Globus pallidus (tissue), 1 donor: ENCODE measurements at regions not wholly inside any gene's neighbourhood (a gene's known extent, or its start where the extent isn't known, plus 50 kb on each side); places are given as distances from the start of the nearest gene placed in this dataset.
"Not testable (repeated sequence)": the region's sequence is repeated elsewhere in the genome, so short reads cannot be mapped to it uniquely, and the experiment has no call there.

Experiments
- DNase-seq: peaks from one replicate; pipeline ENCODE4 v3.0.0-alpha.2; 2015; ENCODE audit warnings: low spot score

DNA sequence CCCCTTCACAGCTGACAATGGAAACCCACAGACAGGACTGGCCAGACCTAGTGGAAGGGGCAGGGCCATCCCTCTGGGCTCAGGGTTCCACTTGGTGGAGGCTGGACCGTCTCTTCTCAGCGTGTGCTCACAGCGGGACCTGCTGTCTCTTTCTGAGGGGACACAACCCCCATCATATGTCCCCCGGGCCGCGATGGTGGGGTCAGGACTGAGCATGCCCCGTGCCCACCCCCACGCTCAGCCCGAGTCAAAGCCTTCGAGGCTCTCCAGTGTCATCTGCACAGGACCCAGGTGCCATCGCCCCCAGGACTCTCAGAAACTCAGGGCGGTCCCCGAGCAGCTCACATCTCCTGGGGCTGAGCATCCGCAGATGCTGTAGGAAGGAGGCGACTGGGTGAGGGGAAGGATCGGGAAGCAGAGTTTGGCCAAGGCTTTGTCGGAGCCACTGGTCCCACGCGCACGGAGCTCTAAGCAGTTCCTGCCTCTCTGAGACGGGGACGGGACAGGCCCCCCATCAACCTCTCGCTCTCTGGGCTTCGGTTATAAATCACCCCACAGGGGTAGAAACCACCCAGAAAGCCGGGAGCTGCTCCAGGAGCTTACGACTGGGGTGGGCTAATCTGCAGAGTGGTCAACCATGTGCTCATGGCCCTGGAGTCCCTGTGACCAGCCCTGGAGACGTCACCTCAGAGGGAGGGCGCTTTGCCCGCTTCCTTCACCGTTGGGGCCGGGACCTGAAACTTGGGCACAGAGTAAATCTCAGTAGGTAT, 183.4 kb upstream of the SULF2 start:
- DNase-seq, result no peak

DNA sequence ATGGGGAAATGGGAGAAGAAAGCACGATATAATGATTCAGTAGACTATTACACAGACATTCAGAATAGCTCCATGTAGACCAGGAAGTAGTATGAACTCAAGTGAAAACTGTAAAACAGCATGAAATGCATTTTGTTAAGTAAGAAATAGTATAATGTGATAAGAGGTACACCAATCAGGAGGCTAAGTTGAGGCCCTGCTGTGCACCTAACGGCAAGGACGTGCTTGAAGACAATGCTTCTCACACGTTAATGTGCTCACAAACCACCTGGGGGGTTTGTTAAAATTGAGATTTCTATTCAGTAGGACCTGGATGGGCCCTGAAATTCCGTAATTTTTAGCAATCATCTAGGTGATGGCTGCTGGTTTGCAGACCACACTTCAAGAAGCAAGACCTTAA, 178.9 kb upstream of the SULF2 start:
- no peak for DNase-seq

DNA sequence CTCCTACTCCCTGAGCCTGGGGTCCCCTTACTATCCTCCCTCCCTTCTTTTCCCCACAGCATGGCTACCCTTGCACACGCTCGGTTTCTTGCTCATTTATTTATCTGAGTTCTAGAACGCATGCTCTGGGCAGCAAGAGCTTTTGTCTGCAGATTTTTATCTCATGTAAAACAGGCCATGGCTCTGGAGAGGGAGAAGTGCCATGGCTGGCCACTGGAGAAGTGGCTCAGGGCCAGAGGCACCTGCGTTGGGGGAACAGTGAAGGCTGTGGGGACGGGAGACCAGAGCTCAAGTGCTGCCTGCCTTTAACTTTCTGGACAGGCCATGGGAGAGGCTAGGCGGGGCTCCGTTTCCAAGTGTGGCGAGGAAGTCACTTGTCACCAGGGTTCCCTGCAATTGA, 177.7 kb upstream of the SULF2 start:
- no peak for DNase-seq

DNA sequence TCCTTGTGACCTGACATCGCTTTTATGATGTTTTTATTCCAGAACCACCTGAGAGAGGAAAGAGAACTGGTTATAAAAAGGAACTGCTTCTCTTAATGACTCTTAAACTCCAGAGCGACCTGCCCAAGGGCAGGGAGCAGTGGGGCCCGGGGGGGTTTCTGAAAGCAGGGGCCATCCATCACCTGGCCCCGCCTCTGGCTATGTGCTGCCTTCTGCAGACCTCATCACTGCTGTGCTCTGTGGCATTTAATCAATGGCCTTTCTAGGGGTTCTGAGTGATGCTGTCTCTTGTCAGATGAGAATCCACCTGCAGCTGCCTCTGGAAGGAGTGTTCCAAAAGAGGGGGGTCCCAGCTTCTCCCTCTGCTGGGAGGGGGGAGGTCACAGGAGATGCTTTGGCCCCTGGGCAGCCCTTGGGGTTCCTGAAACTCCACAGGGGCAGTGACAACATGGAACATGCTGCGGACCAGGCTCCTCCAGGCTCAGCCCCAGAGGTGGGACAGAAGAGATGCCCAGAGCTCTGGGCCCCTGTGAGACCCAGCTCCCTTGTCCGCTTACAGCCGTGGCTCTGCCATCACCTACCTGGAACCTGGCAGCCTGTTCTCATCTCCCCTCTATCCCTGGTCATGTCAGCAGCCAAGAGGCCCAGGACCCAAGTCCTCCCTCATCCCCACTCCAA, 177.1 kb upstream of the SULF2 start:
- no peak for DNase-seq

DNA sequence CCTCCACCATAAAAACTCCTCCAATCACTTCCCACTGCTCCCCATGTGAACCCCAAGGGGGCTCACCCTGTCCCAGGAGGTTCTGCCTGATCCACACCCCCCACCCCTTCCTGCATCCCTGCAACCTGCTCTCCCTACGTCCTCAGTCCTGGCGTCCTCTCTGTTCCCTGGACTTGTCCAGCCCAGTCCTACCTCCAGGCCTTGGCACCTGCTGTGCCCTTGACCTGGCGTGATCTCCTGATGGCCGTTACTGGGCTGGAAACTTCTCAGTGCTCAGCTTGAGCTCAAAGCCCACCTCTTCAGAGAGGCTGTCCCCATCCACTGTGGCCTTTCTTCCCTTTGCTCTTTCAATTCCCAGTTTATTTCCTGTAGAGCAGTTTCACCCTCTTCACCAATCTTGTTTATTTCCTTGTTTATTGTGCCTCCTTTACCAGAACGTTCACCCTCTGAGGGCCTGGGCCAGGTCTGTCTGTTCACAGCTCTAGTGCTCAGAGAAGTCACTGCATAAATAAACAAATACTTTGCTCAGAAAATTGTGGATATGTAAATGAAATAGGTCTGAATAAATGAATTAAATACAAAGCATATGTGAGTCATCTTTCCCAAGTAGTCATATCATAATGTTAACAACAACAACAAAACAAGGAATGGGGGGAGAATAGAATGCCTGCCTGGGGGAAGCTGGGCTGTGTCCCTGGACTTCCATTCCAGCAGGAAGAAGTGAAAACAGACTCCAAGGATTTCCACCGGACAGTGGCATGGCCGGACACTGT, 175.7 kb upstream of the SULF2 start:
- no peak for DNase-seq

DNA sequence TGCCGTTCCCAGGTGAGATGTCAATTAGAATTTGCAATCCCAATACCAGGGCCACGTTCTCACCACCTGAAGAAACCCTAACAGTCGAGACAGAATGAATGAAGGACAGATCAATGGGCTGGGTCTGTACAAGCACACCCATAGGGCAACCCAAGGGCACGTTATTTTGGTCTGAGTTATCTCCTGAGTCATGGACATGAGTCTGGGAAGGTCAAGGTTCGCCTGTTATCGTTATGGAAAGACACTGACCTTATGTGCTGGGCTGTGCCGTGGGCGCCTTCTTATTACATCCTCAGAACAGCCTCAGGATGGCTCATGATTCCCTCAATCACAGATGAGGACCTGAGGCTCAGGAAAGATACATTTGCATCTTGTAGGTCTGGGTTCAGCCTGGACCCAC, 175.0 kb upstream of the SULF2 start:
- DNase-seq, result no peak

DNA sequence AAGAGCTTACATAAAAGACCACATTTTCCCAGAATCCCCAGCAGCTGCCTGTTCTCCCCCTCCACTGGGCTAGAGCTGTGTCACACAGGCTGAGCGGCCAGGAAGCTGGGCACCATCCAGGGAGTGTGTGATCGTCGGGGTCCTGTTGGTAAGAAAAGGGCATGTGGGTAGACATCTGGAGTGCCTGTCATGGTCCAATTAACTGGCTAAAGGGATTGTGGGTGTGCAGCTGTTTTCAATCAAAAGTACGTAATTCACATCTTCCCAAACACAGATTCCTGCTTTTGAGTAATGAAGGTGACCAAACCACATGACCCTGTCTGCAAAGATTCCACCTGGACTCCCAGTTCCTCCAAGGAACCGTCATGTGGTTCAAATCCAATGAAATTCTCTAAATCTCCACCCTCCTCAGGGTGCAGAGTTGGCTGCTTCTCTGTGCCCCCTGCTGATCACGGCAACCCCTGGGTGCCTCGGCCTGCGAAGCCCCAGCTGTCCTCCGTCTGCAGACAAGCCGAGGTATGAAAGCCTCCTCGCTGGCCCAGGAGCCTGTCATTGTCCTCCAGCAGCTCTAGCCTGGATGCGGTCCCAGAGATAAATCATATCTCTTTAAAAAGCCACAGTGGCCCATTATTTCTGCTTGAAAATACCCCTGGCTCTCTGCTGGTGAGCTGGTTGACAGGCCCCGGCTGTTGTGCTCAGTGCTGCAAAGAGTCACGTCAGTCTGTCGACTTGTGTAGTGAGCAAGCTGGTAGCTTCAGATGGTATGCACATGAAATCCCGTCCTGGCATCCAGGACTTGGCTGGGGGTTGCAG, 172.9 kb upstream of the SULF2 start:
- not testable (repeated sequence) for DNase-seq

DNA sequence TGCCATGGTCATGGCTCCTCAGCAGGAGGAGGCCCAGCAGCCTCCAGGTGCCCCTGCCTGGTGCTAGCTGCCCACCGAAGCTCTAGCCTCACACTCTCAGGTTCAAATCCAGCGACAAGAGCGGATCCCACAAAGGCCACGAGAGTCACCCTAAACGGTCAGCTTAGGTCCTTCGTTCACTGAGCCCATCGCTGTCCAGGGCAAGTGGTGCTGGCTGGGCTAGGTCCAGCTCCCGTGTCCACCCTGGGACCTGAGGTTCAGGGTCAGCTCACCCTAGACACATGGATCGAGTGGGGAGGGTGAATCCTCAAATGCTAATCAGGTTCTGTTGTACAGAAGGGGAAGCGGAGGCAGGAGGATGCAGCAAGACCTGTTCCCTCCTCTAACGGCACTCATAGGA, 171.9 kb upstream of the SULF2 start:
- DNase-seq, result no peak

DNA sequence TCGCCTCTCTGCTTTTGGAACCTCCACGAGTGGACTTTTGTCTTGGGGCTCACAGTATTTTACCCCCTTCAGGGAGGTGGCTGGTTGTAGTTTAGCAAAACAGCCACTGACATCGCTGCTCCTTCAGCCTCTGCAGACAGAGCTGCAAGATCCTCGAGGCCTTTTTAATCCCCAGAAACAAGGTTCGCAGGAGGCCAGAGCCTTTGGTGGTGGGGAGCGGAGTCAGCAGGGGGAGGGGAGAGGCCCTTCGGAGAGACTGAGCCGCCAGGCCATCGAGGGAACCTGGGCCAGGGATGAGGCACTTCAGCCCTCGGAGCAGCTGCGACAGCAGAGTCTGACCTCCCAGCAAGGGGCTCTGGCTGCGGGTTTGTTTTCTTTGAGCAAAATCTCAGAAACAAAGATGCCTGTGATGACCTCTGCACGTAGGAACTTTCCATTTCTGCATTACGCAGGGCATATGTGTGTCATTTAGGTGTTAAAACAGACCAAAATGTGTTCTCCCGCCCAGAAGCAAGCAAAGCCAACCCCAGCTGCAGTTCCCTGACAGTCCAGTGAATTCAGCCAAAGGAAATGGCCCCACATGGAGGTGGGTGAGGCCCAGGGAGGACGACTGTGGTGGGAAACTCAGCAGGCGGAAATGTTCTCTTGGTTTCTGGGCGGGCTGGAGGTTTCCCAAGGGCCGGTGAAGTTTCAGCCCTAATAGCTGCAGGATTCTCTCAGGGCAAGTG, 171.2 kb upstream of the SULF2 start:
- DNase-seq, result no peak

DNA sequence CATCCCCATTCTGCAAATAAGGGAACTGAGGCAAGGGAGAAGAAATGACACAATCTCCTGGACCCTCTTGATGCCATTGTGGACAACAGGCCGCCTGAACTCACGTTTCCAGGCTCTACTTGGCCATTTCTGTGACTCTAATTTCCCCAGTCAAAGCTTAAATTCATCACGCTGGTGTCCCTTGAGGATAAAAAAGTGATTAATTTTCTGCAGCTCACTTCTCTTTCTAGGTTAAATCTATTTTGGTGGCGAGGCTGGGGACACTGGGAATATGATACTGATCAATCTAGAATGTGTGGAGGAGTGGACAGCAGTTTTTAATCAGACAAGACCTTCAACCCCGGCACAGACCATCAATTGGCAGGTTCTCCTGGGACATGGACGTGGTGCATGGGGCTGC, 168.2 kb upstream of the SULF2 start:
- DNase-seq, result no peak

DNA sequence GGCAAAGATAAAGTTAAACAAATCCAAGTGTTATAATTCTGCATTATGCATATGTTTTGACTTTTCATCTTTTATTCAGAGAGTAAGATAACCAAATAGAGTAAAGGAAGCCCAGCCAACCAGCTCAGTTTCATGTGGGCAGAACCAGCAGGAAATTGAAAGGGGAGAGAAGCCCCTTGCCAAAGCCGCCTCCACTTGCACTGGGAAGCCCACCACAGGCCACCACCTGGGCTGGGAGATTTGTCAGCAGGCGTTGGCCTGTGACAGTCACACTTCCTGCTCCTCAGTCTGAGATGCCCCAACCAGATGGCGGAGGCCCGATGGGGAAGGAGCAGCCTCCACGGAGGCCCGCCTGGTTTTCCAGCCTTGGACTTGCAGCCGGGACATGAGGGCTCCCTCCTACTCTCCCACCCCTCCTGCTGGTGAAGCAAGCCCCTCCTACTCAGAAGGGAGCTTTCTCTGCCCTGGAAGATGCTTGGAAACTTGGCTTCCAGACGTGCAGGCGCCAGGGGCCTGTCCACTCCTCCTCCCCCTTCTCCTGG, 166.8 kb upstream of the SULF2 start:
- no peak for DNase-seq

DNA sequence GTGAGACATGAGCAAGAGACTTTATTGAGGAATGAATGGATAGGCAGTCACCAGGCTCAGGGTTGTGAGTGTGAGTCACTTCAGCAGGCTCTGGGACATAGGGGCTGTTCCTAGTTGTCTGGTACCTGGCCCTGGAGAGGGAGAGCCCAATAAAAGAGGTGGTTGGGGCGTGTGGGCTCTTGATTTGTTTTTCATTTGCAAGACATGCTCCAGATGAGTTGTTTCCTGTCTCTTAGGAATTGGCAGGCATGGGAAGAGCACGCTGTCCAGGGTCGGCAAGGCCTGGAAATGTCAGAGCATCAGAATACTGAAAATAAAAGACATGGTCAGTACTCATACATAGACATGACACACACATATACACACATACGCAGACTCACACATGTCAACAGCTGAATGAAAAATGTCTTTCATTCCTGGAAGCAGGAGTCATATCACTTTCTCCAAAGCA, 166.3 kb upstream of the SULF2 start:
- DNase-seq, result no peak

DNA sequence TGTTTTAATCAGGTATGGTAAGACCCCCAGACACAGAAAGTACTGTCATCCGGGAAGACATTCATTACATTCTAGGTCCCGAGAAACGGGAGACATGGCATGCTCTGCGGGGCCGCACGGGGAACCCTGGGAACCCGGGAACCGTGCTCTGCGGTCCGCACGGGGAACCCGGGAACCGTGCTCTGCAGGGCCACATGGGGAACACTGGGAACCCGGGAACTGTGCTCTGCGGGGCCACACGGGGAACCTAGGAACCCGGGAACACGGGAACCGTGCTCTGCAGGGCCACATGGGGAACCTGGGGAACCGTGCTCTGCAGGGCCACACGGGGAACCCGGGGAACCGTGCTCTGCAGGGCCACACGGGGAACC, 165.6 kb upstream of the SULF2 start:
- DNase-seq, result no peak

DNA sequence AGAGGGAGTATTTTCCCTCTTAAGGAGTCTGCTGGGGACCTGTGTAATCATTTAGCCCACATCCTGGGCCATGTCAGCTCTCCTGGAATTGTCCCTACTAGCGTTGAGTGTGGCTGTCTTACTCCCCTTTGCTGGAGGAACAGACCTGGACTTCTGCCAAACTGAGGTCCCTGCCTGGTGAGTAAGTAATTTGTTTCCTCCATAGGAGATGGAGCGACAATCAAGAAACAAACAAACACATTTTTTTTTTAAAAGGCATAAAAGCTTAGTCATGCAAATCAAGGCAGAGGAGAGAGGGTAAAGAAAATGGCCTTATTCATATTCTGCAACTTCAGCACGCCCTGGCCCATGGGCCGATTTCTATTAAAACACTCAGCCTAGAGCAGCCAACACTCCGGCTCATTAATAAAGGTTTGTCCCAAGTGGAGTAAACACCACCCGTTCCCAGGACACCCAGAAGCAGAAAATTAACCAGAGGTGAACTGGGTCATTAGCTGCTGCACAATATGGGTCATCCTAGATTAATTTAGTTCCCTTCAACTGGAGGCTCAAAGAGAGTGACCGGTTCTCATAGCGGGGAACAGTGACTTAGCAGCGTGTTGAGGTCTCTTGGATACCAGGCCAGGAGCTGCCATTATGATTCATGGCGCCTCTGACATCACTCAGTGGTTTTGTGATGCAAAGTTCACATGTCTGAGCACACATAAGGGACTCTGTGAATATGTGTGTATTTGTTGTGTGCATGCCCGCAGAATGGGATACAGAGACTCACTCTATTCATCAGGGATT, 165.0 kb upstream of the SULF2 start:
- DNase-seq, result peak; percentile 28

DNA sequence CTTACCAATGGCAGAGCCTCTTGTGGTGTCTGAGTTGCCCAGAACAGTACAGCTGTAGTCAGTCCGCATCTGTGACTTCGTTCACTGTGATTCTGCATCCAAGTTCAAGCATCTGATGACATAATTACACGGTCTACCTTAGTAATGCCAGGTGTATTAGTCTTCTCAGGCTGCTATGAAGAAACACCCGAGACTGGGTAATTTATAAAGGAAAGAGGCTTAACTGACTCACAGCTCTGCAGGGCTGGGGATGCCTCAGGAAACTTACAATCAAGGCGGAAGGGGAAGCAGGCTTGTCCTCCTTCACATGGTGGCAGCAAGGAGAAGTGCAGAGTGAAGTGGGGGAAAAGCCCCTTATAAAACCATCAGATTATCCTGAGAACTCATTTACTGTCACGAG, 163.9 kb upstream of the SULF2 start:
- DNase-seq, result no peak

DNA sequence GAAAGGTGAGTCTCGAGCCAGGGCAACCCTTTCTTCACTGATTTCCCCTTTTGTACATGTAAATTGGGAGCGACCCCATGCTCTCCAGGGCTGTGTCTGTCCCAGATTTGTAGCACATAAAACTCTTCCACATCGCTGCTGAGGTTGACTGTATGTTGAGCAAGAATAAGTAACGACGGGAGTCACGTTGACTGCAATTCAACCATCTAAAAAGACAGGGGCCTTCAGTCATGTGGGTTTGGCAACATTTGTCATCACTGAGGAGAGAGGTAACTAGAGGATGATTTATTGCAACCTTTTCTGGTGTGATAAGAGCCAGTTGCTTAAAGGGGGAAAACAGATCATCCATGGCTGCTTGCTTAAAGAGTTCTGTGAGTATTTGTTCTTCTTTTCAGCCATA, 159.4 kb upstream of the SULF2 start:
- DNase-seq, result no peak

DNA sequence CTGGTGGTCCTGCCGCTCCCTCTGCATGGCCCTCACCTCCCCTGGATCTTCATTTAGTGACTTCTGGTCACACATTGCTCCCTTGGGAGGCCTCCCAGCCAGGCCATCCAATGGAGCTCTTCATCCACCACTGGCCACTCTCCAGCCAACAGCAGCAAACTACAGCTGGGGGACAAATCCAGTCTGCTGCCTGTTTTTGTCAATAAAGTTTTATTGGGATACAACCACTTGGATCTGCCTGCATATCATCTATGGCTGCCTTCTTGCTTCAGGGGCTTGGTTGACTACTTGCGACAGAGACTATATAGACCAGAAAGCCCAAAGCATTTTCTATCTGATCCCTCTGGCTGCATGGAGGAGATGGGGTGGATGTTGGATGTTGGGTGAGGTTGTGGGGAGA, 156.6 kb upstream of the SULF2 start:
- DNase-seq, result no peak

DNA sequence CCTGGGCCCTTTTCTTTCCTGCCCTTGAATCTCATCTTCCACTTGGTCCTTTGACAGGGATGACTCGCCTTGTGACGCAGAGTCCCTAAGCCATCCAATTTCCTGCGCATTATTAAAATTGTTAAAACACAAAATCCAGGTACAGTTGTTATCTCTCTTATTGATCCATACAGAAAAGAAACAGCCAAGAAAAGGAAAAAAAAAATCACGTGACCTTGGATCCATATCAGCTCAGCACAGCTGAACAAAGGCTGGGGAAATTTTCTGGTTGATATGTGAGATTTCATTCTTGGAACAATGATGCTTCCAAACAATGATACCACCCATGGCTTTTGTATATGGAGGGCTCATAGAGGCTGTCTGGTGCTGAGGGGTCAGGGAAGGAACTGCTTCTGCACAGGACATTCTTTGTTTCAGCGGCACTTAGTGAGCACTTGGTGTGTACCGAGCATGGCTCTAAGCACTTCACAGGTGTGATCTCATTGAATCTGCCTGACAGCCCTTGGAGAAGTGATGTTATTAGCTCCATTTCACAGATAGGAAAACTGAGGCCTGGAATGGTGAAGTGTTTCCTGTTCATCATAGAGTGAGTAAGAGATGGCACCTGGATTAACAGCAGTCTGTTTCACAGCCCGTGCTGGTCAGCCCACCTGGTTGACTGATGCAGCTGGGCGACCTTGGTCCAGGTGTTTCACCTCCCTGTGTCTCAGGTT, 155.0 kb upstream of the SULF2 start:
- no peak for DNase-seq

DNA sequence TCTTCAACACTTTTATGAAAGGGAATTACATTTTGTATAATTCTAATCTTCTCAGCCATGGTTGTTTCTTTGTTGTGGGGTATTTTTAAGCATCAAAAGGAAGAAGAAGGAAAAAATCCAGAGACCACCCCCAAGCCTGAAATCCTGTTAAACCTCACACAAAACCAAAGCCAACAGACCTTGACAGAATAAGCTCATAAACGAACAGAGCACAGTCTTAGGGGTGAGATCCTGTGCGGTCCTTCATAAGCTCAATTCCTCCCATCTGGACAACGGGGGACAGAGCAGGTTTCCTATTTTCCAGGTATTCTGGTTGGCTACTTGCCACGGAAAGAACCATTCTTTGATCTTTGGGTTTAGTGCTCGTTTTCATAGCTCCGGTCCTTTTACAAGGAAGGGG, 151.3 kb upstream of the SULF2 start:
- no peak for DNase-seq

DNA sequence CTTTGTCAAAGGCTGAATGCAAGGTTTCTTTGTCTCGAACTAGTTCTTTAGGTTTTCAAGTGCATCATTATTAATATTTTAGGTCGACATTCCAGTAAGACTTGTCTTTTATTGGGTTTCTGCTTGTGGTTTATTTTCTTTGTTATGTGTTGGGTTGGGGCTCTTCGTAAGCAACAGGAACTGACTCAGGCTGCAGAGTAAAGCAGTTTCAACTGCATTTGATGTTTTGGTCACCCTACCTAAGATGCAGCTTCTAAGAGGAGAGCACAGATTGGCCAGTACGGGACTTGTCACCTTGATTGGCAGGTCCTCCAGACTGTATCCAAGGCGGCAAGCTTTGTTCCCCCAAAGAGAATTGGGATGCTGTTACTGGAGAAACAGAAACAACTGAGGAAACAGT, 149.5 kb upstream of the SULF2 start:
- DNase-seq, result no peak
